IMR-90 (cell line): ENCODE measurements at regions not wholly inside any gene's neighbourhood (a gene's known extent, or its start where the extent isn't known, plus 50 kb on each side); places are given as distances from the start of the nearest gene placed in this dataset.
A peak's percentile ranks its signal among the peaks of the same experiment; 100 is the strongest.

Experiments used
- ATAC-seq: fragments of 200-7000 bp; cut with Tn5 transposase; 2 replicates; pipeline ENCODE4 v1.9.1; 2020; ENCODE audit warnings: low read depth, mild to moderate bottlenecking, moderate library complexity
- BruUV-seq: library from RNA; stranded (reverse); fragments of 400-500 nt; replicated peaks from 2 replicates; lab custom pipeline; 2021; lab: Mats Ljungman, UMichigan
- CTCF ChIA-PET: fragments of 300-600 bp; formaldehyde crosslinking; extraction: SDS; loops from one replicate; lab custom pipeline; 2021; ENCODE audit warnings: antibody characterized with exemption; lab: Yijun Ruan, JAX
- POLR2A ChIA-PET: fragments of 300-600 bp; sonication (Branson Sonifier 250); formaldehyde crosslinking; loops from one replicate; lab custom pipeline; 2022; ENCODE audit warnings: antibody characterized with exemption; ENCODE audit not compliant: unreplicated experiment; lab: Charles Lee
- DNase-seq: peaks from one replicate; pipeline ENCODE4 v3.0.0; 2013
- H2AFZ ChIP-seq: replicated peaks from 2 replicates; pipeline ENCODE3; 2013; ENCODE audit warnings: low read length, mild to moderate bottlenecking; ENCODE audit not compliant: poor library complexity
- H2AK5ac ChIP-seq: 2 replicates; pipeline ENCODE4 v1.6.1; 2013; ENCODE audit warnings: low read depth, low read length, inconsistent platforms
- H2AK9ac ChIP-seq: replicated peaks from 2 replicates; pipeline ENCODE3; 2013; ENCODE audit warnings: mild to moderate bottlenecking, low read depth, low read length, moderate library complexity; ENCODE audit not compliant: poor library complexity
- H2BK120ac ChIP-seq: 2 replicates; pipeline ENCODE4 v1.6.1; 2013; ENCODE audit warnings: low read depth, low read length, inconsistent platforms
- H2BK15ac ChIP-seq: 3 replicates; pipeline ENCODE4 v1.6.1; 2013; ENCODE audit warnings: low read depth, low read length, inconsistent platforms
- H2BK20ac ChIP-seq: 2 replicates; pipeline ENCODE4 v1.6.1; 2013; ENCODE audit warnings: low read depth, mild to moderate bottlenecking, inconsistent platforms, low read length, moderate library complexity
- H2BK5ac ChIP-seq: 2 replicates; pipeline ENCODE4 v1.6.1; 2013; ENCODE audit warnings: mild to moderate bottlenecking, low read depth, low read length, inconsistent platforms; ENCODE audit not compliant: poor library complexity, severe bottlenecking
- H3K14ac ChIP-seq: replicated peaks from 2 replicates; pipeline ENCODE4 v1.6.1; 2013; ENCODE audit warnings: low read depth, low read length, inconsistent platforms
- H3K18ac ChIP-seq: 2 replicates; pipeline ENCODE4 v1.6.1; 2013; ENCODE audit warnings: low read depth, low read length, control low read depth
- H3K23ac ChIP-seq: 2 replicates; pipeline ENCODE4 v1.6.1; 2013; ENCODE audit warnings: low read depth, low read length, inconsistent platforms
- H3K27ac ChIP-seq: 2 replicates; pipeline ENCODE4 v1.5.1; 2013; ENCODE audit warnings: mild to moderate bottlenecking, control low read depth, low read length; ENCODE audit not compliant: insufficient read depth
- H3K27me3 ChIP-seq: 2 replicates; pipeline ENCODE4 v1.6.1; 2013; ENCODE audit warnings: low read length; ENCODE audit not compliant: control insufficient read depth, insufficient read depth
- H3K36me3 ChIP-seq: 2 replicates; pipeline ENCODE4 v1.6.1; 2013; ENCODE audit warnings: low read length, mixed read lengths; ENCODE audit not compliant: control insufficient read depth, insufficient read depth
- H3K4ac ChIP-seq: 2 replicates; pipeline ENCODE4 v1.6.1; 2013; ENCODE audit warnings: low read depth, low read length, inconsistent platforms
- H3K4me1 ChIP-seq: 2 replicates; pipeline ENCODE4 v1.6.1; 2013; ENCODE audit warnings: low read length, mixed read lengths; ENCODE audit not compliant: control insufficient read depth, insufficient read depth
- H3K4me2 ChIP-seq: 2 replicates; pipeline ENCODE4 v1.6.1; 2013; ENCODE audit warnings: low read depth, mild to moderate bottlenecking, control low read depth, low read length, moderate library complexity
- H3K4me3 ChIP-seq: 2 replicates; pipeline ENCODE4 v1.5.1; 2013; ENCODE audit warnings: low read depth, mild to moderate bottlenecking, control low read depth, low read length, moderate library complexity; ENCODE audit not compliant: insufficient read depth
- H3K56ac ChIP-seq: 2 replicates; pipeline ENCODE4 v1.6.1; 2013; ENCODE audit warnings: low read length, inconsistent platforms; ENCODE audit not compliant: insufficient read depth; ENCODE audit errors: extremely low read depth
- H3K79me1 ChIP-seq, 2 experiments: 2 replicates each; pipeline ENCODE4 v1.6.1; 2013; ENCODE audit warnings: low read length in 2 of 2, inconsistent platforms in 1 of 2, low read depth in 1 of 2
- H3K9ac ChIP-seq: 2 replicates; pipeline ENCODE4 v1.6.1; 2013; ENCODE audit warnings: low read depth, low read length, control low read depth
- H3K9me1 ChIP-seq: 2 replicates; pipeline ENCODE4 v1.6.1; 2013; ENCODE audit warnings: low read length, inconsistent platforms; ENCODE audit not compliant: insufficient read depth
- H3K9me3 ChIP-seq: 2 replicates; pipeline ENCODE4 v1.6.1; 2013; ENCODE audit warnings: low read length; ENCODE audit not compliant: control insufficient read depth, insufficient read depth
- H4K20me1 ChIP-seq: 2 replicates; pipeline ENCODE4 v1.6.1; 2013; ENCODE audit warnings: low read length, inconsistent platforms; ENCODE audit not compliant: insufficient read depth
- H4K5ac ChIP-seq: 2 replicates; pipeline ENCODE4 v1.6.1; 2013; ENCODE audit warnings: mild to moderate bottlenecking, low read depth, low read length, control low read depth
- H4K8ac ChIP-seq, 2 experiments: 2 replicates each; pipeline ENCODE4 v1.6.1; 2013; ENCODE audit warnings: low read depth in 2 of 2, low read length in 2 of 2, control low read depth in 1 of 2, inconsistent platforms in 1 of 2
- H4K91ac ChIP-seq: 2 replicates; pipeline ENCODE4 v1.6.1; 2013; ENCODE audit warnings: low read depth, low read length, inconsistent platforms; ENCODE audit not compliant: insufficient read depth
- RCOR1 ChIP-seq: IDR thresholded peaks from 2 replicates; pipeline ENCODE4 v1.6.1; 2012; ENCODE audit warnings: mild to moderate bottlenecking, low read length, improper control_type of control experiment; ENCODE audit not compliant: insufficient replicate concordance
- WGBS, 2 experiments: methylation state at CpG; one replicate each; pipeline versions ENCODE4 v1.1.5 to v1.1.7; 2013; ENCODE audit warnings: missing lambda C conversion rate in 2 of 2; ENCODE audit not compliant: insufficient read length in 1 of 2; ENCODE audit errors: extremely low coverage in 2 of 2; 5-methylcytosine and 5-hydroxymethylcytosine counted together
- dilution Hi-C: fragments of 300-500 bp; cut with HindIII; formaldehyde crosslinking; loops from one replicate; pipeline ENCODE4 v1.14.3; 2018; ENCODE audit warnings: low sequenced_read_pairs; ENCODE audit not compliant: unreplicated experiment
- in situ Hi-C: fragments of 300-500 bp; cut with MboI; formaldehyde crosslinking; loops from 3 replicates; pipeline ENCODE4 v1.14.3; 2019; ENCODE audit warnings: low sequenced_read_pairs, inconsistent platforms, mixed read lengths
- intact Hi-C: fragments of 100-400 bp; cut with micrococcal nuclease; formaldehyde crosslinking; loops from 2 replicates; pipeline ENCODE4 v1.10.0; 2022
- TF ChIP-seq, protein P1 (sequence below): conservative IDR thresholded peaks from 2 replicates; pipeline ENCODE4 v1.5.1; 2012; ENCODE audit warnings: mild to moderate bottlenecking, low read depth, low read length, improper control_type of control experiment

DNA sequence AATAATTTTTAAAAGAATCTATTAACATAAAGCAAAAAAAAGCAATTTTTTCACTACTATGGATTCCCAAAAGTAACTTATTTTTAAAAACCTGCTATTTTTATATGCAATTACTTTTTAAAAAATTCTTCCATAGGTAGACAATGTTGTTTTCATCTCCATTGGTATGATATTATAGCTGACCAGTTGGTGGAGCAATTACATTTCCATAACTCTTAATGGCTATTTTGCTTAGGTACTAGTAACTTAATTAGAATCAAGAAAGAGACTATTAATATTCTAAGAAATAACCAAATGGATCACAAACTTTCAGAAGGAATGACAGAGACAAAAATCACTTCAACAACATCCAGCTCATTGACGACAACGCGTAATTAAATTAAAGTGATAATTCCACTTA is 64.7 kb upstream of the PTCSC3 start:
- Histone ChIP-seq H2AK9ac (no peak overlapping the region), H2BK15ac (no peak overlapping the region), H3K18ac (no peak overlapping the region), H2AFZ (no peak overlapping the region), H3K9me3 (no peaks in the 10 kb centered on the region), H3K56ac (no peak overlapping the region), H4K91ac (no peak overlapping the region), H3K36me3 (no peaks in the 10 kb centered on the region), H4K8ac (no peak overlapping the region), H3K14ac (no peak overlapping the region), H3K9ac (no peak overlapping the region), H3K4me1 (peaks cover 6% of the 10 kb centered on the region; the same call in 1 of the 2 replicates), H3K27me3 (peaks cover 5% of the 10 kb centered on the region), H2BK20ac (no peak overlapping the region), H3K27ac (no peak overlapping the region), H3K4me3 (no peak overlapping the region), H2BK5ac (no peak overlapping the region), H3K23ac (no peak overlapping the region), H3K4me2 (no peak overlapping the region), H4K5ac (no peak overlapping the region), H2BK120ac (no peak overlapping the region), H3K9me1 (peaks cover 5% of the 10 kb centered on the region), H4K20me1 (no peaks in the 10 kb centered on the region), H3K79me1 (no peaks in the 10 kb centered on the region), H2AK5ac (no peak overlapping the region), H3K4ac (no peak overlapping the region)
- no CpG with 5 or more reads among the region's 3 CpGs for WGBS, 2 experiments
- ATAC-seq (no peak), DNase-seq (no peak)
- intact Hi-C loops, result loop anchor here (1.0 kb wide), 1 partner anchor 133 kb away; no protein-coding TSS in a partner anchor
- in situ Hi-C loops, result no loop called here
- dilution Hi-C loops, result no loop called here
- no TSS peak for BruUV-seq
- ChIA-PET POLR2A (no interaction called here), CTCF (interaction anchor here (0.5 to 1.2 kb wide), 2 partner anchors 171 to 908 kb away, joined by 3 to 4 read pairs; no protein-coding TSS in a partner anchor)
- TF ChIP-seq, protein P1, sequence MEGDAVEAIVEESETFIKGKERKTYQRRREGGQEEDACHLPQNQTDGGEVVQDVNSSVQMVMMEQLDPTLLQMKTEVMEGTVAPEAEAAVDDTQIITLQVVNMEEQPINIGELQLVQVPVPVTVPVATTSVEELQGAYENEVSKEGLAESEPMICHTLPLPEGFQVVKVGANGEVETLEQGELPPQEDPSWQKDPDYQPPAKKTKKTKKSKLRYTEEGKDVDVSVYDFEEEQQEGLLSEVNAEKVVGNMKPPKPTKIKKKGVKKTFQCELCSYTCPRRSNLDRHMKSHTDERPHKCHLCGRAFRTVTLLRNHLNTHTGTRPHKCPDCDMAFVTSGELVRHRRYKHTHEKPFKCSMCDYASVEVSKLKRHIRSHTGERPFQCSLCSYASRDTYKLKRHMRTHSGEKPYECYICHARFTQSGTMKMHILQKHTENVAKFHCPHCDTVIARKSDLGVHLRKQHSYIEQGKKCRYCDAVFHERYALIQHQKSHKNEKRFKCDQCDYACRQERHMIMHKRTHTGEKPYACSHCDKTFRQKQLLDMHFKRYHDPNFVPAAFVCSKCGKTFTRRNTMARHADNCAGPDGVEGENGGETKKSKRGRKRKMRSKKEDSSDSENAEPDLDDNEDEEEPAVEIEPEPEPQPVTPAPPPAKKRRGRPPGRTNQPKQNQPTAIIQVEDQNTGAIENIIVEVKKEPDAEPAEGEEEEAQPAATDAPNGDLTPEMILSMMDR, result peak; percentile 16; the same call in 1 of the 2 replicates
- TF ChIP-seq RCOR1, result no peak
